Ectodermal cell (in vitro differentiated cells): ENCODE measurements at regions not wholly inside any gene's neighbourhood (a gene's known extent, or its start where the extent isn't known, plus 50 kb on each side); places are given as distances from the start of the nearest gene placed in this dataset.

ENCODE experiments used
- H3K27ac ChIP-seq: 2 replicates; pipeline ENCODE4 v1.7.0; 2013; ENCODE audit warnings: mild to moderate bottlenecking, low read depth, low read length; ENCODE audit not compliant: insufficient read depth, poor library complexity, severe bottlenecking
- H3K27me3 ChIP-seq: 2 replicates; pipeline ENCODE4 v1.7.0; 2013; ENCODE audit warnings: mild to moderate bottlenecking, low read length; ENCODE audit not compliant: insufficient read depth, control insufficient read depth, poor library complexity, severe bottlenecking
- H3K36me3 ChIP-seq: one replicate; pipeline ENCODE4 v1.7.0; 2013; ENCODE audit warnings: low read length; ENCODE audit not compliant: control insufficient read depth, insufficient read depth
- H3K4me1 ChIP-seq: one replicate; pipeline ENCODE4 v1.7.0; 2013; ENCODE audit warnings: low read length; ENCODE audit not compliant: control insufficient read depth, insufficient read depth
- H3K4me3 ChIP-seq: 2 replicates; pipeline ENCODE4 v1.7.0; 2013; ENCODE audit warnings: low read depth, low read length, control low read depth; ENCODE audit not compliant: insufficient read depth
- H3K9me3 ChIP-seq: 2 replicates; pipeline ENCODE4 v1.7.0; 2013; ENCODE audit warnings: mild to moderate bottlenecking, low read length, moderate library complexity; ENCODE audit not compliant: control insufficient read depth
- WGBS, 2 experiments: methylation state at CpG; one replicate each; pipeline ENCODE4 v1.1.7; 2013; ENCODE audit warnings: missing lambda C conversion rate in 2 of 2; 5-methylcytosine and 5-hydroxymethylcytosine counted together

- WGBS, 2 experiments: 84 to 89% methylated on average over 6 of the region's 6 CpGs
- H3K4me1 ChIP-seq: no peaks in the 10 kb centered on the region
- no peaks in the 10 kb centered on the region for H3K9me3 ChIP-seq
- H3K27ac ChIP-seq: no peak overlapping the region
- H3K36me3 ChIP-seq: no peaks in the 10 kb centered on the region
- H3K27me3 ChIP-seq: no peaks in the 10 kb centered on the region
- no peak overlapping the region for H3K4me3 ChIP-seq
These were observed 109.4 kb upstream of the POU3F3 start for GRCh38 chr2:104744537-104744936.

GRCh38 chr2:104745846-104746245, 108.1 kb upstream of the POU3F3 start:
- 82 to 86% methylated on average over 13 of the region's 13 CpGs for WGBS, 2 experiments
- Histone ChIP-seq H3K4me3 (no peak overlapping the region), H3K36me3 (no peaks in the 10 kb centered on the region), H3K27ac (no peak overlapping the region), H3K27me3 (no peaks in the 10 kb centered on the region), H3K9me3 (no peaks in the 10 kb centered on the region), H3K4me1 (no peaks in the 10 kb centered on the region)

- Histone ChIP-seq H3K36me3 (no peaks in the 10 kb centered on the region), H3K27me3 (no peaks in the 10 kb centered on the region), H3K27ac (no peak overlapping the region), H3K4me3 (no peak overlapping the region), H3K4me1 (no peaks in the 10 kb centered on the region), H3K9me3 (no peaks in the 10 kb centered on the region)
- 81% methylated on average over 7 to 8 of the region's 8 CpGs for WGBS, 2 experiments
These were observed 107.6 kb upstream of the POU3F3 start for GRCh38 chr2:104746299-104746698.

GRCh38 chr2:104746858-104747257, 107.1 kb upstream of the POU3F3 start:
- WGBS, 2 experiments: 95 to 97% methylated on average over 24 of the region's 24 CpGs
- Histone ChIP-seq H3K4me3 (no peak overlapping the region), H3K4me1 (no peaks in the 10 kb centered on the region), H3K9me3 (no peaks in the 10 kb centered on the region), H3K27ac (no peak overlapping the region), H3K27me3 (no peaks in the 10 kb centered on the region), H3K36me3 (no peaks in the 10 kb centered on the region)

- no peak overlapping the region for H3K4me3 ChIP-seq
- H3K36me3 ChIP-seq: no peaks in the 10 kb centered on the region
- H3K4me1 ChIP-seq: no peaks in the 10 kb centered on the region
- H3K27ac ChIP-seq: no peak overlapping the region
- 89 to 90% methylated on average over 6 of the region's 6 CpGs for WGBS, 2 experiments
- H3K27me3 ChIP-seq: no peaks in the 10 kb centered on the region
- H3K9me3 ChIP-seq: no peaks in the 10 kb centered on the region
These were observed 104.0 kb upstream of the POU3F3 start for GRCh38 chr2:104749856-104750460.

- Histone ChIP-seq H3K4me3 (no peak overlapping the region), H3K27ac (no peak overlapping the region), H3K4me1 (peaks cover 3% of the 10 kb centered on the region), H3K36me3 (no peaks in the 10 kb centered on the region), H3K9me3 (no peaks in the 10 kb centered on the region), H3K27me3 (no peaks in the 10 kb centered on the region)
- 76 to 84% methylated on average over 9 of the region's 9 CpGs for WGBS, 2 experiments
These were observed 101.4 kb upstream of the POU3F3 start for GRCh38 chr2:104752504-104752903.

- H3K4me3 ChIP-seq: no peak overlapping the region
- H3K27ac ChIP-seq: no peak overlapping the region
- H3K36me3 ChIP-seq: no peaks in the 10 kb centered on the region
- WGBS, 2 experiments: 92 to 93% methylated on average over 26 of the region's 26 CpGs
- no peaks in the 10 kb centered on the region for H3K27me3 ChIP-seq
- H3K4me1 ChIP-seq: peaks cover 9% of the 10 kb centered on the region
- no peaks in the 10 kb centered on the region for H3K9me3 ChIP-seq
These were observed 98.7 kb upstream of the POU3F3 start for GRCh38 chr2:104755026-104755878.

- no peak overlapping the region for H3K4me3 ChIP-seq
- no peak overlapping the region for H3K27ac ChIP-seq
- H3K9me3 ChIP-seq: no peaks in the 10 kb centered on the region
- no peaks in the 10 kb centered on the region for H3K27me3 ChIP-seq
- 94 to 97% methylated on average over 7 of the region's 7 CpGs for WGBS, 2 experiments
- H3K4me1 ChIP-seq: peaks cover 9% of the 10 kb centered on the region
- H3K36me3 ChIP-seq: no peaks in the 10 kb centered on the region
These were observed 97.8 kb upstream of the POU3F3 start for GRCh38 chr2:104756118-104756517.

GRCh38 chr2:104757056-104757455, 96.9 kb upstream of the POU3F3 start:
- WGBS, 2 experiments: 92 to 94% methylated on average over 4 to 5 of the region's 5 CpGs
- no peaks in the 10 kb centered on the region for H3K36me3 ChIP-seq
- H3K27me3 ChIP-seq: no peaks in the 10 kb centered on the region
- H3K27ac ChIP-seq: no peak overlapping the region
- H3K4me1 ChIP-seq: peaks cover 9% of the 10 kb centered on the region
- no peaks in the 10 kb centered on the region for H3K9me3 ChIP-seq
- H3K4me3 ChIP-seq: no peak overlapping the region

GRCh38 chr2:104758199-104758620, 95.7 kb upstream of the POU3F3 start:
- Histone ChIP-seq H3K27me3 (no peaks in the 10 kb centered on the region), H3K9me3 (no peaks in the 10 kb centered on the region), H3K4me3 (no peak overlapping the region), H3K4me1 (peaks cover 9% of the 10 kb centered on the region), H3K36me3 (no peaks in the 10 kb centered on the region), H3K27ac (peak overlapping the region; percentile 94)
- 1% methylated on average over 9 of the region's 9 CpGs for WGBS, 2 experiments
